ENCODE measurements at regions not wholly inside any gene's neighbourhood (a gene's known extent, or its start where the extent isn't known, plus 50 kb on each side); places are given as distances from the start of the nearest gene placed in this dataset.
"Not testable (repeated sequence)": the region's sequence is repeated elsewhere in the genome, so short reads cannot be mapped to it uniquely, and the experiment has no call there.

DNA sequence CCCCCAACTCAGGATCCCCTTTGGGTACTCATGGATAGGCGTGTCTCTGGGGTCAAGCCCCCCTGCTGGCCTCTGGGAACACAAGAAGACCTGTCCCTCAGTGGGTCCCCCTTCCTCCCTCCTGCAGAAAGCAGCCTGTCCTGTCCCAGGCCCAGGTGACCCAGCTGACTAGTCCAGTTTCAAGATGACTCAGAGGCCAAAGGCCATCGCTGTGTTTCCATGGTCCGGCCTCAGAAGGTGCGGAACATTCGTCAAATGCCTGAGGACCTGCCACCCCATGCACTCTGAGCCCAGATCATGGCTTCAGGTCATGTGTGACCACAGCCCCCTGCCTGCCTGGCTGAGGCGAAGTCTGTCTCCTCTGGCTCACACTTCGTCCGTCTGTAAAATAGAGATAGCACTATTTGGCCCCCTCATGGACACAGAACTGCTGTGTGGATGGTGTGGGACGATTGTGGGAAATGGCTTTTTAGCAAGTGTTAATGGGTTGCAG lies 71.4 kb upstream of the SPDYE9 start:
- TF ChIP-seq, protein P1, sequence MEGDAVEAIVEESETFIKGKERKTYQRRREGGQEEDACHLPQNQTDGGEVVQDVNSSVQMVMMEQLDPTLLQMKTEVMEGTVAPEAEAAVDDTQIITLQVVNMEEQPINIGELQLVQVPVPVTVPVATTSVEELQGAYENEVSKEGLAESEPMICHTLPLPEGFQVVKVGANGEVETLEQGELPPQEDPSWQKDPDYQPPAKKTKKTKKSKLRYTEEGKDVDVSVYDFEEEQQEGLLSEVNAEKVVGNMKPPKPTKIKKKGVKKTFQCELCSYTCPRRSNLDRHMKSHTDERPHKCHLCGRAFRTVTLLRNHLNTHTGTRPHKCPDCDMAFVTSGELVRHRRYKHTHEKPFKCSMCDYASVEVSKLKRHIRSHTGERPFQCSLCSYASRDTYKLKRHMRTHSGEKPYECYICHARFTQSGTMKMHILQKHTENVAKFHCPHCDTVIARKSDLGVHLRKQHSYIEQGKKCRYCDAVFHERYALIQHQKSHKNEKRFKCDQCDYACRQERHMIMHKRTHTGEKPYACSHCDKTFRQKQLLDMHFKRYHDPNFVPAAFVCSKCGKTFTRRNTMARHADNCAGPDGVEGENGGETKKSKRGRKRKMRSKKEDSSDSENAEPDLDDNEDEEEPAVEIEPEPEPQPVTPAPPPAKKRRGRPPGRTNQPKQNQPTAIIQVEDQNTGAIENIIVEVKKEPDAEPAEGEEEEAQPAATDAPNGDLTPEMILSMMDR (IDR thresholded peaks at IDR 0.05) = not testable (repeated sequence)
- TF ChIP-seq POLR2A (IDR thresholded peaks at IDR 0.05) = not testable (repeated sequence)
